GM18502 (cell line): ENCODE measurements at regions not wholly inside any gene's neighbourhood (a gene's known extent, or its start where the extent isn't known, plus 50 kb on each side); places are given as distances from the start of the nearest gene placed in this dataset.
"Not testable (repeated sequence)": the region's sequence is repeated elsewhere in the genome, so short reads cannot be mapped to it uniquely, and the experiment has no call there.

Experiments
- ATAC-seq: cut with Tn5 transposase; IDR thresholded peaks from one replicate; pipeline ENCODE4 v1.9.1; 2021; ENCODE audit warnings: mild to moderate bottlenecking; ENCODE audit not compliant: unreplicated experiment, poor library complexity

DNA sequence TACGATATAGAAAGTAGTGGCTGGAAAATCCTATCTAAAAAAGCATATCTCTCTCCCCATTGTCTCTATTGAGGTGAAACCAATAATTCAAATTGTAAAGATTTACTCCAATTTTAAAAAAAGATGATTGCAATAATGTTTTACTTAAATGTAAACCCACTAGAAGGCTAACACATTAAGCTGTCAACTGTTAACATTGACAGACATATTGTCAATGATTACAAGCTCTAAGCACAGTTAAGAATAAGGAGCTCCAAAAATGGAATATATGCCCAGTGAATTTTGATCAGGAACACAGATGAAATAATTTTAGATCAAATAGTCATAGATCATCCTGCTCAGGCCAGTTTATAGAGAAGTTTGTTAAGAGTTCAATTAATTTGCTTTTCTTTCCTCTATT lies 123.6 kb upstream of the NETO1 start:
- no peak for ATAC-seq

DNA sequence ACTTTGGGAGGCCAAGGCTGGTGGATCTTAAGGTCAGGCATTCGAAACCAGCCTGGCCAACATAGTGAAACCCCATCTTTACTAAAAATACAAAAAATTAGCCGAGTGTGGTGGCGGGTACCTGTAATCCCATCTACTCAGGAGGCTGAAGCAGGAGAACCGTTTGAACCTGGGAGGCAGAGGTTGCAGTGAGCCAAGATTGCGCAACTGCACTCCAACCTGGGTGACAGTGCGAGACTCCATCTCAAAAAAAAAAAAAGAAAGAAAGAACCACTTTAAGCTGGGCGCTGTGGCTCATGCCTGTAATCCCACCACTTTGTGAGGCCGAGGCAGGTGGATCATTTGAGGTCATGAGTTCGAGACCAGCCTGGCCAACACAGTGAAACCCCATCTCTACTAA lies 119.8 kb upstream of the NETO1 start:
- not testable (repeated sequence) for ATAC-seq

DNA sequence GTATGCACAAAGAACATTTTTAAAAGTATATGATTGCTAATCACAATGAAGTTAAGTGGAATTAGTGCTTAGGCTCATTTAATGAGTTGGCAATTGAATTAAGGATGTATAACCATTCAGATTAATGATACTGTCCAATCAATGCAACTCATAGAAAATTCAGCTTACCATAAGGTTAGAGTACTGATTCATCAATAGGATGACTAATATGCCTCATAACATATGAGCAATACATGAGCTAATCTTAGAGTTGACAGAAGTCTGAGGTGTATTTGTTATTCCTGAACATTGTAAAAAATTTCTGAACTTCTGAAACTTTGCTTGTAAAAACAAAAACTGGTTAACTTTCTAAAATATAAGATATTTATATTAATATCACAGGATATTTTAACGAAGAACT lies 118.3 kb upstream of the NETO1 start:
- ATAC-seq = peak; percentile 81

DNA sequence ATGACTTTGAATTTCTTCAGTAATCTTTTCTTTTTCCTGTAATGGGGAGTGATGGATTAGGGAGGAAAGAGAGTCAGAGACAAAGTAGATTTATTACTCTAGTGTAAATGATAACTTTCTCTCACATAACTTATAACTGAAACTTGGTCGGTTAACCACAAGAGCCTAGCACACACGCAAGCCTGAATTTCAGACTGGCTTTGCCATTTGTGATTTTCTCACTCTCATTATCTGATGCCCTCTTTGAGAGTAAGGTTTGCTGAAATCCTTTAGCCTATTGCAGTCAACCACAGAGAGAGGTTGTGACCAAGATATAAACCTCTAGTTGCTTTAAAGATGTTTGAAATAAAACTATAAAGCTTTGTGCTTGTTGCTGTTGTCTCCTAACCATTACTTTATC lies 117.9 kb upstream of the NETO1 start:
- peak; percentile 86 for ATAC-seq

DNA sequence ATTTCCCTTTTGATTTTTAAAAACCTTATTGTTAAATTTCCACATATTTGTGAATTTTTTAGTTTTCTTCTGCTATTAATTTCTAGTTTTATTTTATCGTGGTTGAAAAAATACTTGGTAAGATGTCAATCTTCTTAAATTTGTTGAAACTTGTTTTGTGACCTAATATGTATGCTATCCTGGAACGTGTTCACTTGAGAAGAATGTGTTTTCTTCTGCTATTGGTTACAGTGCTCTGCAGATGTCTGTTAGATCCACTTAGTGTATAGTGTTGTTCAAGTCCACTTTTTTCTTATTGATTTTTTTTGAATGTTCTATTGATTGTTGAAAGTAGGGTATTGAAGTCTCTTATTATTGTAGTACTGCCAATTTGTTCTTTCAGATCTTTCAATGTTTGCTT lies 116.5 kb upstream of the NETO1 start:
- ATAC-seq = no peak

DNA sequence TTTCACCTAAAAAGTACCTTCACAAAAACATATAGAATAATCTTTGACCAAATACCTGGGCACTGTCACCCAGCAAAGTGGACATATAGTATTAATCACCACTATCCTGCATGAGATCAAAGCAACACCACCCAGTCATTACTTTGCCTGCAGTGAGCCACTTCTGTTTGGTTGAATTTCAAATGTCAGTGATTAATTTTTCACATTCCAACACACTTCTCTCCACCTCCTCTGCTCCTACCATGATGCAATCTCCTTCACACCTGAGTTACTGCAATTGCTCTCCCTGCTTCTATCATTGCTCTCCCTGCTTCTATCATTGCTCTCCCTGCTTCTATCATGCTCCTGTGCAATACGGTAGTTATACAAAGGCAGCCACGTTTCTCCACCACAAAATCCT lies 106.1 kb upstream of the NETO1 start:
- ATAC-seq = no peak

DNA sequence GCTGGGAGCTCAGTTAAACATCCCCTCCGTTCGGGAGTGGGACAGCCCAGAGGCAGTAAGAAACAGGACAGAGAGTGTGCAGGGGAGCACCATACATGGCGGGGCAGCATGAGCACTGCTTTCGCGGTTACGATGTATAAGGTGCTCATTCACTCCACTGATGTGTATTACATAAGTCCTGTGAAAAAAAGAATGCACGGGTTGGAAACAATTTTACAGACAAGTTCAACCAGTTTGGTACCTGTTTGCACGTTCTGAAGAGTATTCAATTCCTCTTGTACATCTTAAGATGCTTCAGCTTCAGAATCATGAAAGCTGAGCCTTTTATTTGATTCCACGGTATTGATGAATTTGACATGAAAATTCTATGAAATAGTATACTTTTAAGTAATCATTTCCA lies 97.8 kb upstream of the NETO1 start:
- no peak for ATAC-seq

DNA sequence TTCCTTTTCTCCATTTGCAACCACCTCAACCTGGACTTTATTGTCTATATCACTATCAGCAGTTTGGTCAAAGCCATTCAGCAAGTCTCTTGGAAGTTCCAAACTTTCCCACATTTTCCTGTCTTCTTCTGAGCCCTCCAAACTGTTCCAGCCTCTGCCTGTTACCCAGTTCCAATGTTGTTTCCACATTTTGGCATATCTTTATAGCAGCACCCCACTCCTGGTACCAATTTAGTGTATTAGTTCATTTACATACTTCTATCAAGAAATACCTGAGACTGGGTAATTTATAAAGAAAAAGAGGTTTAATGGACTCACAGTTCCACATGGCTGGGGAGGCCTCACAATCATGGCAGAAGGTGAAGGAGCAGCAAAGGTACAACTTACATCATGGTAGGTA lies 90.4 kb upstream of the NETO1 start:
- ATAC-seq = not testable (repeated sequence)

DNA sequence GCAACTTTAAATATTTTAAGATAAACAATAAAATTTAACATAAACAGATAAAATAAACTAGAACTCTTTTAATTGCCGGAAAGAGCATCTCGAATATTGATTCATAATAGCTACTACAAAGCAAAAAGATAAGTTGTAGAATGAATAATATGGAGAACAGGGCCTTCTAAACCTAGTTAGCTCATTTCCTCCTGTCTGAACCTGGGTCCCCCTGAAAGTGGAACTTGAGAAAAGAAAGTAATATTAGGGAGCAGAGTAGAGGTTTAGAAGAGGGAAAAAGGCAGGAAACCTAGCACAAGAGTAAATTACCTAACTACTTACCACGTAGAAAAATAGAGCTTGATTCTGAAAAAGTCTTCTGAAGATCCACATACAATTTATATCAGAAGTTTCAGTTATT lies 80.7 kb upstream of the NETO1 start:
- peak; percentile 65 for ATAC-seq

DNA sequence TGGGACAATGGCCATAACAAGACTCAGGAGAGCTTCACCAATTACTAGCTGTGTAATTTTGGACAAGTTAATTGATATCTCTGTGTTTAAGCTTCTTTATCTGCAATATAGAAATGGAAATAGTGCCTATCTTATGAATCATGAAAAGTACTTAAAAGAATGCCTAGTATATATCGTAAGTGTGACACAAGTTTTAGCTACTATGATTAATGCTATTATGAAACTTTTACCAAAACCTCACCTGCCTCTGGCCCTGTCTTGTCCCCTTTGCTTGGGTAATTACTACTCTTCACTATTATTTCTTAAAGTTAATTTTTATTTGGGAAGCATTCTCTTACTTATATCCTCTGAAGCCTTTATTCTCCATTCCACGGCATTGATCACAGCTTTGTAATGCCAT lies 75.0 kb upstream of the NETO1 start:
- ATAC-seq = no peak

DNA sequence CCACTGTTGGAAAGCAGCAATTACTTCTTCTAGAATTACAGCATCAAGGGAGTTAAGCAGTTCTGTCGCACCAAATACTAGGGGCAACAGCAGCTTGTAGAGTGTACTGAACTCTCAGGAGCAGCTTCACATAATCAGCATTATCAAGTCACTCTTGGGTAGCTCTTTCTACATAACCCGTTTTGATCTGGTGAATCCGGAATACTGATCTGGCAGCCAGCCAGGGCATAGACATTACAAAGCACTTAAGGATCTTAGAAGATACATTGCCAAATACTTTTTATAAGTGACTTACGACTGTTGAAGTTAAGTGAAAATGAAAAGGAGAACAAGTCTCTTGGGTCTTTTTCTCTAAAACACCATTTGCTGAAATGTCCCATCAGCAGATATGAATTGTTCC lies 73.2 kb upstream of the NETO1 start:
- no peak for ATAC-seq

DNA sequence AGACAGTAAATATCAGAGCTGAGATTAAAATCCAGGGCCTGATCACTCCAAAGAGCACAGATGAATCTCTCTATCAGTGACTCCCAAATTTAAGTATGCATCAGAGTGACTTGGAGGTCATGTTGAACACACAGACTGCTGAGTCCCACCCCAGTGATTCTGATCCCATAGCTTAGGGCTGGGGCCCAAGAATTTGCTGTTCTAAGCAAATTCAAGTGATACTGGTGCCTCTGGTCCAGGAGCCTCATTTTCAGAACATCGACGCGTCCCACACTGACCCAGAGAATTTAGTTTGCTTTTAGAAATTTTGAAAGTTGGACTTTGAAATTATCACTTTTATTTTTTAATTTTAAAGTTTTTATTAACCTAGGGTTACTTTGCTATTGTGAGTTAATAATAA lies 72.7 kb upstream of the NETO1 start:
- ATAC-seq = no peak

DNA sequence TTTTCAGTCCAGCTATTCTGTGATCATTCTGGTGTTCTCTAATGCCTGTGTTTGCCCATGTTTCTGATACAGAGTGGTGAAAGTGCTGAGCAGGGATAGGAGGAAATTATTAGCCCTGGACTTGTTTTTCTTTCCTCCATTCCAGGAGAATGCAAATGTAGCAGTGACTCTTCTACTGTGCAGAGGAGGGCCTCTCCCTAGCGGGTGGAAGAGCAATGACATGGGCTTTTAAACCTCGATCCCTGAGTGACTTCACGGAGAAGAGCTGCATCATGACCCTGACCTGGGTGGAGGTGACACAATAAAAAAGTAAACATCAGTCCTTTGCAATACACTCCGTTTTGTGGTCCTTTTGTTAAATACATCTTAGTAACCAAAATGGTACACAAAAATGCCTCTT lies 68.0 kb upstream of the NETO1 start:
- no peak for ATAC-seq

DNA sequence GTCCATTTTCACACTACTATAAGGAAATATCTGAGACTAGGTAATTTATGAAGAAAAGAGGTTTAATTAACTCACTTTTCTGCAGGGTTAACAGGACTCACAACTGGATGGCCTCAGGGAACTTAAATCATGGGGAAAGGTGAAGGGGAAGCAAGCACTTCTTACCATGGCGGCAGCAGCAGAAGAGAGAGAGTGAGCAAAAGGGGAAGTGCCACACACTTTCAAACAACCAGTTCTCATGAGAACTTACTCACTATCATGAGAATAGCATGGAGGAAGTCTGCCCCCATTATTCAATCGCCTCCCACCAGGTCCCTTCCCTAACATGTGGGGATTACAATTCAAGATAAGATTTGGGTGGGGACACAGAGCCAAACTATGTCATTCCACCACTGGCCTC lies 55.1 kb upstream of the NETO1 start:
- no peak for ATAC-seq
